T-helper 1 cell (primary cell): ENCODE measurements at regions not wholly inside any gene's neighbourhood (a gene's known extent, or its start where the extent isn't known, plus 50 kb on each side); places are given as distances from the start of the nearest gene placed in this dataset.
"Not testable (repeated sequence)": the region's sequence is repeated elsewhere in the genome, so short reads cannot be mapped to it uniquely, and the experiment has no call there.

Experiments
- DNase-seq, 5 donors: peaks; one replicate each; pipeline ENCODE4 v3.0.0-alpha.2; 2012 to 2020

GRCh38 chr13:109934520-109934919, 148.1 kb upstream of the IRS2 start:
- not testable (repeated sequence) for DNase-seq

GRCh38 chr13:109933476-109933875, 147.1 kb upstream of the IRS2 start:
- DNase-seq, result no peak

GRCh38 chr13:109924376-109924775, 138.0 kb upstream of the IRS2 start:
- no peak for DNase-seq

GRCh38 chr13:109922518-109922917, 136.1 kb upstream of the IRS2 start:
- no peak for DNase-seq

GRCh38 chr13:109919715-109920375, 133.5 kb upstream of the IRS2 start:
- no peak for DNase-seq

- DNase-seq, result no peak
These were observed 131.9 kb upstream of the IRS2 start for GRCh38 chr13:109918179-109918711.

- DNase-seq, result no peak
These were observed 131.0 kb upstream of the IRS2 start for GRCh38 chr13:109917422-109917821.

- no peak for DNase-seq
These were observed 127.6 kb upstream of the IRS2 start for GRCh38 chr13:109913936-109914510.

- DNase-seq, result no peak
These were observed 126.8 kb upstream of the IRS2 start for GRCh38 chr13:109913186-109913585.

GRCh38 chr13:109910194-109910593, 123.8 kb upstream of the IRS2 start:
- no peak for DNase-seq

GRCh38 chr13:109906976-109907375, 120.6 kb upstream of the IRS2 start:
- no peak for DNase-seq

- DNase-seq, result no peak
These were observed 117.8 kb upstream of the IRS2 start for GRCh38 chr13:109904218-109904617.

GRCh38 chr13:109900741-109901140, 114.4 kb upstream of the IRS2 start:
- no peak for DNase-seq

- no peak for DNase-seq
These were observed 113.9 kb upstream of the IRS2 start for GRCh38 chr13:109900320-109900719.

GRCh38 chr13:109899748-109900147, 113.4 kb upstream of the IRS2 start:
- no peak for DNase-seq

GRCh38 chr13:109899316-109899715, 112.9 kb upstream of the IRS2 start:
- DNase-seq, result no peak

- no peak for DNase-seq
These were observed 111.7 kb upstream of the IRS2 start for GRCh38 chr13:109897988-109898624.

GRCh38 chr13:109892101-109892500, 105.7 kb upstream of the IRS2 start:
- no peak for DNase-seq

GRCh38 chr13:109885235-109885634, 98.9 kb upstream of the IRS2 start:
- no peak for DNase-seq

GRCh38 chr13:109884462-109884861, 98.1 kb upstream of the IRS2 start:
- DNase-seq, result no peak

- DNase-seq, result no peak
These were observed 97.1 kb upstream of the IRS2 start for GRCh38 chr13:109883181-109884180.

- no peak for DNase-seq
These were observed 95.7 kb upstream of the IRS2 start for GRCh38 chr13:109881961-109882558.
